Activated CD4-positive, alpha-beta T cell treated with anti-CD3 and anti-CD28 coated beads, Interleukin-2, amount 10 ng/mL, durations not matched to agents 7 days and 5 days (primary cell): ENCODE measurements at regions not wholly inside any gene's neighbourhood (a gene's known extent, or its start where the extent isn't known, plus 50 kb on each side); places are given as distances from the start of the nearest gene placed in this dataset.
"Not testable (repeated sequence)": the region's sequence is repeated elsewhere in the genome, so short reads cannot be mapped to it uniquely, and the experiment has no call there.

ENCODE experiments used
- CTCF ChIA-PET: fragments of 350-600 bp; sonication (Branson Sonifier 250); formaldehyde crosslinking; loops from one replicate; lab custom pipeline; 2021; ENCODE audit warnings: antibody characterized with exemption; lab: Charles Lee
- POLR2A ChIA-PET: fragments of 350-600 bp; sonication (Branson Sonifier 250); formaldehyde crosslinking; loops from one replicate; lab custom pipeline; 2021; ENCODE audit warnings: antibody characterized with exemption; lab: Charles Lee
- DNase-seq: peaks from one replicate; pipeline ENCODE4 v3.0.0-alpha.2; 2020
- H3K27ac Mint-ChIP-seq: one replicate; pipeline ENCODE4 v1.8.0; 2021; ENCODE audit warnings: mild to moderate bottlenecking, moderate library complexity, mixed read lengths
- H3K27me3 Mint-ChIP-seq: one replicate; pipeline ENCODE4 v1.8.0; 2021; ENCODE audit warnings: mixed read lengths
- H3K36me3 Mint-ChIP-seq: one replicate; pipeline ENCODE4 v1.8.0; 2021; ENCODE audit warnings: low read depth, mixed read lengths
- H3K4me1 Mint-ChIP-seq: one replicate; pipeline ENCODE4 v1.8.0; 2021; ENCODE audit warnings: mixed read lengths
- H3K4me3 Mint-ChIP-seq: one replicate; pipeline ENCODE4 v1.8.0; 2021; ENCODE audit warnings: mild to moderate bottlenecking, moderate library complexity, mixed read lengths
- H3K9me3 Mint-ChIP-seq: one replicate; pipeline ENCODE4 v1.8.0; 2021; ENCODE audit warnings: mixed read lengths

DNA sequence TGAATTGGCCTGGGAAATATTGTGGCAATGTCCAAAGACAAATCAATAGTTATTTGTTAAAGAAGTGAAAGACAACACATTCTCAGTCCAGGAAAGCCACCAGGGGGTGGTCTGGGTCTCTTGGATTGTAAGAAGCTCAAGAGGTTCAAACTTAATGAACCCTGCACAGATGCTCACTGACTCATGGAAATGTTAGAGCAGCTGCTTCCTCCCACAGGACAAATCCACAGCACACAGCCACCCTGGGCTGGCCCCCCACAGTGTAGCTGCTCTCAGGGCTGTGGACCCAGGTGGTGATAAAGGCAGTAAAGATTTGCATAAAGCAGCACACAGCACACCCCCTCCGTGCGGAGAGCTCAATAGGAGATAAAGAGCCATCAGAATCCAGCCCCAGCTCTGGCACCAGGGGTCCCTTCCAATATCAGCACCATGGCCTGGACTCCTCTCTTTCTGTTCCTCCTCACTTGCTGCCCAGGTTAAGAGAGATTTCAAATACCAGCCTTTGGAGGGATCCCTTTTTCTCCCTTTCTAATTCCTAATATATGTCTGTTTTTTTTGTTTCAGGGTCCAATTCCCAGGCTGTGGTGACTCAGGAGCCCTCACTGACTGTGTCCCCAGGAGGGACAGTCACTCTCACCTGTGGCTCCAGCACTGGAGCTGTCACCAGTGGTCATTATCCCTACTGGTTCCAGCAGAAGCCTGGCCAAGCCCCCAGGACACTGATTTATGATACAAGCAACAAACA lies 124.8 kb downstream of the VPREB1 start:
- H3K9me3 Mint-ChIP-seq, H3K4me1 Mint-ChIP-seq, H3K4me3 Mint-ChIP-seq, POLR2A ChIA-PET, CTCF ChIA-PET, DNase-seq, H3K27ac Mint-ChIP-seq, H3K36me3 Mint-ChIP-seq: not testable (repeated sequence)
- peaks cover 46% of the 10 kb centered on the region for H3K27me3 Mint-ChIP-seq

GRCh38 chr22:22369964-22370270 lies 125.3 kb downstream of the VPREB1 start:
- Mint-ChIP-seq H3K36me3 (no peaks in the 10 kb centered on the region), H3K27me3 (peaks cover 45% of the 10 kb centered on the region), H3K9me3 (no peaks in the 10 kb centered on the region), H3K27ac (no peak overlapping the region), H3K4me1 (no peaks in the 10 kb centered on the region), H3K4me3 (no peak overlapping the region)
- CTCF ChIA-PET: no interaction called here
- POLR2A ChIA-PET: no interaction called here
- no peak for DNase-seq

- POLR2A ChIA-PET: no interaction called here
- Mint-ChIP-seq H3K4me3 (no peak overlapping the region), H3K27me3 (peaks cover 41% of the 10 kb centered on the region), H3K4me1 (no peaks in the 10 kb centered on the region), H3K36me3 (no peaks in the 10 kb centered on the region), H3K27ac (no peak overlapping the region), H3K9me3 (no peaks in the 10 kb centered on the region)
- CTCF ChIA-PET: interaction anchor here (1.2 kb wide), 1 partner anchor 52 kb away, joined by 3 read pairs; no protein-coding TSS in a partner anchor
- no peak for DNase-seq
These were observed 126.5 kb downstream of the VPREB1 start for GRCh38 chr22:22371031-22371541.

DNA sequence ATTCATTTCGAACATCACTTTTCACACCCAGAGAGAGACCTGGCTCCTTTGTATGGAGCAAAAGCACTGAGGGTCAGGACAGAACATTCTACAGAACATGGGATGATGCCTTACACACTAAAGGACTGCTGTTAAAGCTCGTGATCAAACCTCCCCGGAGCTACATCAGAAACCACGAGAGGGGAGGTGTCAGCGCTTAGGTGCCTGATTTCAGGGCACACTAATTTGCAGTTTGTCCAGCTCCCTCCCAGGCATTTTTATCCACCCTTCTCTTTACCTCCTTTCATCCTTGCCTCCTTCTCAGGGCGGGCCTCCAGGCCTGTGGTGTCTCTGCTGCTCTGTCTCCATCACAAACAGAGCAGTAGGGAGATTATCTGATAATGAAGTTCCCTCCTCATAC lies 127.5 kb downstream of the VPREB1 start:
- peaks cover 43% of the 10 kb centered on the region for H3K27me3 Mint-ChIP-seq
- H3K36me3 Mint-ChIP-seq: no peaks in the 10 kb centered on the region
- ChIA-PET POLR2A (no interaction called here), CTCF (interaction anchor here (1.2 kb wide), 1 partner anchor 51 kb away, joined by 3 read pairs; no protein-coding TSS in a partner anchor)
- DNase-seq: no peak
- H3K27ac Mint-ChIP-seq: no peak overlapping the region
- H3K4me1 Mint-ChIP-seq: peaks cover 2% of the 10 kb centered on the region
- no peak overlapping the region for H3K4me3 Mint-ChIP-seq
- H3K9me3 Mint-ChIP-seq: no peaks in the 10 kb centered on the region

DNA sequence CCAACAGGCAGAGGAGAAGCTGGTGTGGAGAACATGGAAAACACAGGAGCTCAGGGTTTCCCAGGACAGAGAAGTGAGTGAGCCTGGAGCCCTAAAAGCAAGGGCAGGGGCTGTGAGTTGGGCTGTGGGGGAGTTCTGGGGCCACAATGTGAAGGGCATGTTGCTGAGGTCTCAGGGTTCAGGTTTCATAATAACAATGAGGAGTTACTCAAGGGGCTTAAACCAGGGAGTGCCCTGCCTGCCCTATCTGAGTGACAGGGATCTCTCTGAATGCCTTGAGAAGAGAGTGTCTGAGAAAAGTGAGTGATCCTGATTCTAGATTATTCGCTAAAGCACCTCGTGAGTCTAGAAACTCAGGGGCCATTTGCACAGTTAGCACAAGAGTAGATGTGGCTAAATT lies 129.6 kb downstream of the VPREB1 start:
- Mint-ChIP-seq H3K27ac (no peak overlapping the region), H3K9me3 (no peaks in the 10 kb centered on the region), H3K27me3 (peaks cover 39% of the 10 kb centered on the region), H3K4me1 (peaks cover 2% of the 10 kb centered on the region), H3K4me3 (no peak overlapping the region), H3K36me3 (no peaks in the 10 kb centered on the region)
- POLR2A ChIA-PET: no interaction called here
- DNase-seq: no peak
- CTCF ChIA-PET: no interaction called here

DNA sequence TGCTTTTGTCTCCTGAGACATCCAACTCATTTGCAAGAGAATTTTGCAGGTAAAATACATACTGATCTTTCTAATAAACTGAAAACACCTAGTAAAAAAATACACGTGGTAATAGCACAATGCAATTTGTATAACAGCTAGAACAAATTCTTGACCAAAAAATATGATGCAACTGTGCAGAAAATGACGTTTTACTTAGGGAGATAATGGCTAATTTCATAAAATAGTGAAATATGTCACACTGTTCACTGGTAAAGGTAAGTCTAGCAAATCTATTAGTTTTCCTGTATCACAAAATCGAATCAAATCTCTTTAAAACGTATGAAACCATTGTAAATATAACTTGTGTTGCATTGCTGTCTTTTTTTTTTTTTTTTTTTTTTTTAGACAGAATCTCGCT lies 130.0 kb downstream of the VPREB1 start:
- peaks cover 2% of the 10 kb centered on the region for H3K4me1 Mint-ChIP-seq
- ChIA-PET POLR2A (no interaction called here), CTCF (no interaction called here)
- no peak overlapping the region for H3K27ac Mint-ChIP-seq
- H3K9me3 Mint-ChIP-seq: no peaks in the 10 kb centered on the region
- H3K27me3 Mint-ChIP-seq: peaks cover 39% of the 10 kb centered on the region
- no peak for DNase-seq
- no peaks in the 10 kb centered on the region for H3K36me3 Mint-ChIP-seq
- no peak overlapping the region for H3K4me3 Mint-ChIP-seq

DNA sequence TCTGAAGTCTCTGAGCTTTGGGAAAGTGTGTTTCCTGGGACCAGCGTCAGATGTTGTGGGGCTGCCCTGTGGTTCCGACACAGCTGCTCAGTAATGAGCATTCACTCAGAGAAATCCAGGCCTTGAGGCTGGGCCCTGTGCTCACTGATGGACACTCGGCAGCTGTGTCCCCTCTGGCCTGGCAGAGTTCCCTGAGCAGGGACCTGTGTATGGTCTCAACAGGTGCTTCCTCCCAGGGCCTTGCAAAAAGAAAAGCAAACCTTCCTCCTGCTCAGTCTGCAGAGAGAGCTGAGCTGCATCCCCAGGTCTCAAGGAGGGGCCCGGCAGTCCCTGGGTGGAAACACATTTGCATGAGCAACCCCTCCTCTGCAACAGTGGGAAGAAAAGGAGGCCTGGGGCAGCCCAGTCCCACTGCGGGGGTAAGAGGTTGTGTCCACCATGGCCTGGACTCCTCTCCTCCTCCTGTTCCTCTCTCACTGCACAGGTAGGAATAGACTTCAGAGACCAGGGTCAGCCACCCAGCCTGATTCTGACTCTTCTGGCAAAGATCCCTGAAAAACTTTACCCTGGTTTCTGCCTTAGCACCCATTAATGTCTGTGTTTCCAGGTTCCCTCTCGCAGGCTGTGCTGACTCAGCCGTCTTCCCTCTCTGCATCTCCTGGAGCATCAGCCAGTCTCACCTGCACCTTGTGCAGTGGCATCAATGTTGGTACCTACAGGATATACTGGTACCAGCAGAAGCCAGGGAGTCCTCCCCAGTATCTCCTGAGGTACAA lies 131.2 kb downstream of the VPREB1 start:
- Mint-ChIP-seq H3K27ac (no peak overlapping the region), H3K27me3 (peaks cover 39% of the 10 kb centered on the region), H3K9me3 (no peaks in the 10 kb centered on the region), H3K4me1 (peaks cover 2% of the 10 kb centered on the region), H3K4me3 (no peak overlapping the region), H3K36me3 (no peaks in the 10 kb centered on the region)
- ChIA-PET CTCF (interaction anchor here (0.5 kb wide), 1 partner anchor 1724 kb away, joined by 4 read pairs; no protein-coding TSS in a partner anchor), POLR2A (no interaction called here)
- DNase-seq: no peak

GRCh38 chr22:22376352-22376706 lies 131.7 kb downstream of the VPREB1 start:
- H3K4me1 Mint-ChIP-seq: peaks cover 2% of the 10 kb centered on the region
- H3K27me3 Mint-ChIP-seq: peaks cover 34% of the 10 kb centered on the region
- ChIA-PET CTCF (no interaction called here), POLR2A (no interaction called here)
- no peak overlapping the region for H3K27ac Mint-ChIP-seq
- no peaks in the 10 kb centered on the region for H3K36me3 Mint-ChIP-seq
- no peaks in the 10 kb centered on the region for H3K9me3 Mint-ChIP-seq
- DNase-seq: no peak
- H3K4me3 Mint-ChIP-seq: no peak overlapping the region

GRCh38 chr22:22376884-22377283 lies 131.7 kb downstream of the ZNF280B start:
- peaks cover 33% of the 10 kb centered on the region for H3K27me3 Mint-ChIP-seq
- not testable (repeated sequence) for H3K27ac Mint-ChIP-seq

GRCh38 chr22:22377335-22377734 lies 131.2 kb downstream of the ZNF280B start:
- no peak overlapping the region for H3K4me3 Mint-ChIP-seq
- no peak overlapping the region for H3K27ac Mint-ChIP-seq
- H3K4me1 Mint-ChIP-seq: peaks cover 2% of the 10 kb centered on the region
- ChIA-PET POLR2A (no interaction called here), CTCF (no interaction called here)
- H3K27me3 Mint-ChIP-seq: peaks cover 35% of the 10 kb centered on the region
- H3K9me3 Mint-ChIP-seq: no peaks in the 10 kb centered on the region
- no peaks in the 10 kb centered on the region for H3K36me3 Mint-ChIP-seq
- DNase-seq: no peak

More at GRCh38 chr22:22376884-22377283, 131.7 kb downstream of the ZNF280B start:
- H3K9me3 Mint-ChIP-seq, POLR2A ChIA-PET, DNase-seq, H3K4me3 Mint-ChIP-seq, H3K4me1 Mint-ChIP-seq, H3K36me3 Mint-ChIP-seq, CTCF ChIA-PET: not testable (repeated sequence)

DNA sequence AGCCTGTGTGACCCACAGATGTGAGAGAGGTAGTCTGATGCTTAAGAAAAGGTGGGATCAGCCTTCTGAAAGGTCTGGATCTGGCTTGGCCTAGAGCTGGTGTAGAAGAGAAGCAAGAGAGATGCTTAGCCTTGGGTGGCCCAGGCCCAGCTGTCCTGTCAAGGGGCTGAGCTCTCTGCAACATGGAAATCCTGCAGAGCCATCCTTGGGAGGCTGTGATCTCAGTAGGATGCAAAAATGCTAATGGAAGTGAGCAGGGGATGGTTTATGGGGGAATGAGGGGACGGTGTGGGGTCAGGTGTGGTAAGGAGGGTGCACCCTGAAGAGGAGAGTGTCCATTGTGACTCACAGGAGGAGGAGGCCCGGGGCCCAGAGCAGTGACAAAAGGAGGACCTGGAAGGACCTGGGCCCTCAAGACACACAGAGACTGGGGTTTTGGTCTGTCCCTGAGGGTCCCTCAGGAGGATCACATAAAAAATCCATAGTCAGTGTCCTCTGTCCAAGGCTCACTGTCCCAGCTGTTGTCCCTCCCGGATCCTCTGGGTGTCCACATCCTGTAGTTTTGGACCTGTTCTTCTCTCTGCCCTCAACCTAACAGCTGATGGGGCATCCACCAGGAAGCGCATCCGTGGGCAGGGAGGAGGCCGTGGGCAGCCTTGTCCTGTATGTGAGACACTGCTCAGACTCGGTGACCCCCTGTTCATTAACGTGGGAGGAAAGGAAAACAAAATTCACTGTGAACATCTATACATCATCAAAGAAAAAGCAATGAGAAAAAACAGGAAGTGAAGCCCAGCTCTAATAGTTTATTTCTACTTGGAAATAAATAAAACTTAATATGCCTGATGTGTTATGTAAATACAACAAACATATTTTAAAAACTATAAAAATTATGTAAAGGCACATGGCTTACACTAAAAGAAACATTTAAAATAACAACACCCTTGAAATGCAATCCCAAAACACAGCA lies 129.8 kb downstream of the ZNF280B start:
- POLR2A ChIA-PET: no interaction called here
- DNase-seq: no peak
- H3K4me3 Mint-ChIP-seq: no peak overlapping the region
- peaks cover 46% of the 10 kb centered on the region for H3K27me3 Mint-ChIP-seq
- no peaks in the 10 kb centered on the region for H3K9me3 Mint-ChIP-seq
- H3K27ac Mint-ChIP-seq: peak overlapping the region; percentile 80
- no peaks in the 10 kb centered on the region for H3K36me3 Mint-ChIP-seq
- CTCF ChIA-PET: no interaction called here
- H3K4me1 Mint-ChIP-seq: peaks cover 2% of the 10 kb centered on the region

GRCh38 chr22:22380098-22381030 lies 128.2 kb downstream of the ZNF280B start:
- H3K36me3 Mint-ChIP-seq: no peaks in the 10 kb centered on the region
- CTCF ChIA-PET: interaction anchor here (0.7 kb wide), 1 partner anchor 17 kb away, joined by 3 read pairs; no protein-coding TSS in a partner anchor
- no peak overlapping the region for H3K4me3 Mint-ChIP-seq
- peaks cover 2% of the 10 kb centered on the region for H3K4me1 Mint-ChIP-seq
- POLR2A ChIA-PET: no interaction called here
- H3K9me3 Mint-ChIP-seq: no peaks in the 10 kb centered on the region
- no peak for DNase-seq
- H3K27ac Mint-ChIP-seq: no peak overlapping the region
- peaks cover 46% of the 10 kb centered on the region for H3K27me3 Mint-ChIP-seq
